HG03159 (cell line): ENCODE measurements at regions not wholly inside any gene's neighbourhood (a gene's known extent, or its start where the extent isn't known, plus 50 kb on each side); places are given as distances from the start of the nearest gene placed in this dataset.
"Not testable (repeated sequence)": the region's sequence is repeated elsewhere in the genome, so short reads cannot be mapped to it uniquely, and the experiment has no call there.

Experiments used
- ATAC-seq: cut with Tn5 transposase; IDR thresholded peaks from one replicate; pipeline ENCODE4 v1.9.1; 2021; ENCODE audit warnings: mild to moderate bottlenecking, moderate library complexity; ENCODE audit not compliant: unreplicated experiment

GRCh38 chr1:148318123-148318903 lies 164.8 kb downstream of the PPIAL4G start:
- ATAC-seq, result peak; percentile 47

DNA sequence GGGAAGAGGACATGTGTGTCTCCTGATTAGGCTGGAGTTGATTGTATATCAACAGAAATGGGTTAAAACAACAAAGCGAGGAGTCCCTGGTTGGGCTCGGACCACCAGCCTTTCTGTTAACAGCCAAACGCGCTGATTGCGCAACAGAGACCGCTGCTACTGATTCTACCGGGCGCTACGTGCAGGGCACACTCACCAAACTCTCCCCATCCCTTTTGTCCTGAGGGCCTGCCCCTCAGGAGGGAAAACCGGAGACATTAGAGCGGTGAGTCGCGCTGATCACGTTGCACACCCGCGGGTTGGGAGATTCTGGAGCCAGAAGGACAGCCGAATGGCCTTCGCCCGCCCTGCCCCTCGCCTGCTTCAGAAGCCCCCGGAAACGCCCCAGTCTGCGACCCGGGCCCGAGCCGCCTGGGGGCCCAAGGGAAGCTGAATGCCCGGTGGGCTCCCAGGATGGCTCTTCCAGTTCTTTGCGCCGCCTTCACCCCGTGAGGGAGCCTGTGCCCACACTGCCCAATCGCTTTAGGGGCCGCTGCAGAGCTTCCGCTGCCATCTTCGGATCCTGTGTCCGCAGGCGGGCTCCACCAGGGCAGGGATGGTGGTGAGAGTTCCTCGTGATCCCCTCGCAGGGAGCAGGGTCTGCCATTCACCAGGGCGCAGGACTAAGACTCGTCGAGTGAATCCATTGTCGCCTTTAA lies 165.4 kb upstream of the NBPF11 start:
- ATAC-seq, result no peak

DNA sequence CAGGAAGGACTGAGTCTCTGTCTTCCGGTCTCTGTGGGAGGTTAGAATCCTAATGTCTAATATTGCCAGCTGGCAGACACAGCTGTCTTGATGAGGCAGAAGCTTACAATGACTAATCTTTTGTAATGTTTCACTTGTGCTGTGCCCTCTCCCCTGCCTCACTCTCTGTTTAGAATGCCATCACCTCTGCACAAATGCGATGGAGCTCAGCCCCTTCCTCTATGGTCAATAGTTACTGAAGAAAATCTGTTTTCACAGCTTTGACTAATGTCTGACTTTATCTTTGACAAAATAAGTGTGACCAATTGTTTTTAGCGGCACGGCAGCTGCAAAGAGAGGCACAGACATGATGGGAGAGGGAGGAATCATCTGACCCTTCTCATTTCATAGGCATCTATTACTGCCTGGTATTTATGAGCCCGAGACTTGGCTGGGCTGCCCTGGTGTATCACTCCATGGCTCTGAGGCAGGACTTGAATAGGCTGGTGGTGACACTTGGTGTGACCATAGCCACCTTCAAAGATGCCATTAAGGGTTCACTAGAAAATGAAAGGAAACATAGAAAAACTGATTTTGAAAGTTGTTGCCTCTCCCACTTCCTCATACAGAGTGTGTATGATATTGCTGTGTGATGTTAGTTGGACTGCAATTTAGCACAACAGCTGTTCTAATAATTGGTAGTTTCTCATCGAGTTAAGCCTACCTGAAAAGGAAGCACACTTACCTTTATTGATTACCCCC lies 163.2 kb upstream of the NBPF11 start:
- ATAC-seq, result peak; percentile 63

DNA sequence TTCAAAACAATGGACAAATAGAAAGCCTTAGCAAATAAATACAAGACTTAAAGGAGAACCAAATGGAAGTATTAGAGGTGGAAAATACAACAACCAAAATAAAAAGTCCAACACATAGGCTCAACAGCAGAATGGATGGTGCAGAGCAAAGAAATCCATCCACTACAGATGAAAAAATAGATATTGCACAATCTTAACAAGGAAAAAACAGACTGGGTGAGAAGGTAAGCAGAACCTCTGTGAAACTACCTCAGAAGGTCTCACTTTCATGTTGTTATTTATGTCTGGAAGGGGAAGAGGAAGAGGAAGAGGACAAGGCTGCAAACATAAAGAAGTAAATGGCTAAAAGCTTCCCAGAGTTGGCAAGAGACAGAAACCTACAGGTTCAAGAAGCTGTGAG lies 158.7 kb upstream of the NBPF11 start:
- ATAC-seq, result no peak

GRCh38 chr1:148309940-148310500 lies 157.9 kb upstream of the NBPF11 start:
- no peak for ATAC-seq

- ATAC-seq, result no peak
These were observed 156.9 kb upstream of the NBPF11 start for GRCh38 chr1:148308832-148309458.

GRCh38 chr1:148307583-148308185 lies 155.6 kb upstream of the NBPF11 start:
- ATAC-seq, result no peak

DNA sequence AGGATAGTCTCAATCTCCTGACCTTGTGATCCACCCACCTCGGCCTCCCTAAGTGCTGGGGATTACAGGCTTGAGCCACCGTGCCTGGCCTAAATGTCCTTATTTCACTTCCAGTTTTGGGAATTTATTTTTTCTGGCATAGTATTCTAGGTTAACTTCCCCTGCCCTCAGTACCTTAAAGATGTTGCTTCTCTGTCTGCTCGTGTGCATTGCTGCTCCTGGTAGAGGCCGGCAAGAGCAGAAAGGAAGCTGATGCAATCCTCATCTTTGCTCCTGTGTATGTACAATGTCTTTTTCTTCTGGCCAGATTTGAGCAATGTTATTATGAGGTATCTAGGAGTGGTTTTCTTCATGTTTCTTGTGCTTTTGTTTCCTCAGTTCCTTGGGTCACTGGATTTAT lies 152.9 kb upstream of the NBPF11 start:
- ATAC-seq, result not testable (repeated sequence)

GRCh38 chr1:148302586-148303364 lies 150.7 kb upstream of the NBPF11 start:
- peak; percentile 65 for ATAC-seq

- not testable (repeated sequence) for ATAC-seq
These were observed 145.8 kb upstream of the NBPF11 start for GRCh38 chr1:148297852-148298251.

GRCh38 chr1:148296511-148296910 lies 144.4 kb upstream of the NBPF11 start:
- no peak for ATAC-seq

GRCh38 chr1:148294116-148294807 lies 142.2 kb upstream of the NBPF11 start:
- ATAC-seq, result no peak

GRCh38 chr1:148293651-148294050 lies 141.6 kb upstream of the NBPF11 start:
- no peak for ATAC-seq

GRCh38 chr1:148292915-148293314 lies 140.8 kb upstream of the NBPF11 start:
- ATAC-seq, result no peak

DNA sequence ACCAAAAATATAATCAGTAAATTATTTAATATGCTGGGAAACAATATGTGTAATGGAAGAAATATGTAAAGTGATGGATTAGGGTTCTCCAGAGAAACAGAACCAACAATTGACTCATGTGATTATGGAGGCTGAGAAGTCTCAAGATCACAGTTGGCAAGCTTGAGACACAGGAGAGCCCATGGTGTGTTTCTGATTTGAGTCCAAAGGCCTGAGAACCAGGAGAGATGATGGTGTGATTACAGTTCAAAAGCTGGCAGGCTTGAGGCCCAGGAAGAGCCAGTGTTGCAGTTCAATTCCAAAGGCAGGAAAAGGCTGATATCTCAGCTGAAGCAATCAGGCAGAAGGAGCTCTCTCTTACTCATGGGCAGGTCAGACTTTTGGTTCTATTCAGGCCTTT lies 138.8 kb upstream of the NBPF11 start:
- no peak for ATAC-seq

DNA sequence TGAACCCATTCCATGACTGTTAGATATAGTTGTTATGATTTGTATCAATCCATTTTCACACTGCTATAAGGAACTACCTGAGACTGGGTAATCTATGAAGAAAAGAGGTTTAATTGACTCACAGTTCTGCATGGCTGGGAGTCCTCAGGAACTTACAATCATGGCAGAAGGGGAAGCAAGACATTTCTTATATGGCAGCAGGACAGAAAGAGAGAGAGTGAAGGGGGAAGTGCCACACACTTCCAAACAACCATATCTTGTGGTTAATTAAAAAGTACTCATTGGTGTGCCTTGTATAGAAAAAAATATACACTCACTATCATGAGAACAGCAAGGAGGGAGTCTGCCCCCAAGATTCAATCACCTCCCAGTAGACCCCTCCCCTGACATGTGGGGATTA lies 137.6 kb upstream of the NBPF11 start:
- ATAC-seq, result no peak

- ATAC-seq, result not testable (repeated sequence)
These were observed 133.9 kb upstream of the NBPF11 start for GRCh38 chr1:148285946-148286345.

DNA sequence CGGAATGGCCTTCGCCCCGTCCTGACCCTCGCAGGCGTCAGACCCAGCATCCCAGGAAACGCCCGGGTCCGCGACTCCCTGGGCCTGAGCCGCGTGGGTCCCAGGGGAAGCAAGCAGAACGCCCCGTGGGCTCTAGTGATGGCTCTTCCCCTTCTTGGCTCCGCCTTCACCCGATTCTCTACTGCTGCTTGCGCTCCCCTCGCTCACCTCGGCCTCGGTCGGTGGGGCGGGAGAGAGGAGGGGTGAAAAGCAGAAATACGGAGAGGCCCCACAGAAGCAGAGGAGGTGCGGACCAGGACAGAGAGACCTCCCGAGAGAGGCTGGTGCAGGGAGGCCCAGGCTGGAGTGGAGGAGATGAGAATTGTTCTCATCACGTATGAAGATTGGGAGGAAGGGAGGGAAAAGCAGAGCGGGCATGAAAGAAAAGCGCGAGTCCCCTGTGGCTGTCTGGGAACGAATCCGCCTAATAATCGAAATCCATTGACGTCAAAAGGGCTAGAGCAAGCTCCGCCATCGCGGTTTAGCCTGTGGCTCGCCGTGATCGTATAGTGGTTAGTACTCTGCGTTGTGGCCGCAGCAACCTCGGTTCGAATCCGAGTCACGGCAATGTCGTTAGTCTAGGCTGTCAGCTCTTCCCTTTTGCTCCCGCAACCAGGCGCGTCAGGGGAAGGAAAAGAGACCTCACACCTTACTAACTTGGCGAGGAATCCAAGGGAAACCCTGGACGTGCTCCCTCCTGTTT lies 128.9 kb upstream of the NBPF11 start:
- peak; percentile 60 for ATAC-seq
